ENCODE measurements at regions not wholly inside any gene's neighbourhood (a gene's known extent, or its start where the extent isn't known, plus 50 kb on each side); places are given as distances from the start of the nearest gene placed in this dataset.

GRCh38 chr12:15038137-15038536 is 65.3 kb downstream of the PDE6H start:
- DNase-seq (ENCODE audit: low spot score), result no peak
- H3K4me3 ChIP-seq (ENCODE audit: low read length in 2 of 2), result peak overlapping the region in 1 of 2 donors; percentile 49
- H3K4me2 ChIP-seq (ENCODE audit: insufficient read depth, low read length, poor library complexity, severe bottlenecking), result no peak overlapping the region
- no peaks in the 10 kb centered on the region for H3K79me1 ChIP-seq (ENCODE audit: low read depth, low read length)
- H3K27ac ChIP-seq (replicated peaks; ENCODE audit: low read length), result no peak overlapping the region
- H2AK5ac ChIP-seq (ENCODE audit: low read depth, low read length), result no peak overlapping the region
- peak overlapping the region; percentile 78 for H2BK5ac ChIP-seq (ENCODE audit: low read length)
- H2BK120ac ChIP-seq (ENCODE audit: low read depth, low read length), result no peak overlapping the region
- H3K4ac ChIP-seq (ENCODE audit: low read length), result no peak overlapping the region
- H3K36me3 ChIP-seq (replicated peaks in 1 of 2; ENCODE audit: control insufficient read depth in 2 of 2, insufficient read depth in 2 of 2, low read length in 2 of 2), result no peaks in the 10 kb centered on the region
- H3K23ac ChIP-seq (ENCODE audit: low read depth, low read length, poor library complexity), result no peak overlapping the region
- no peak overlapping the region for H3K14ac ChIP-seq (ENCODE audit: low read length)
- no CpG with 5 or more reads among the region's 4 CpGs for WGBS, 2 donors (ENCODE audit: extremely low coverage in 2 of 2, insufficient read length in 2 of 2, insufficient replicate concordance in 1 of 2)
- H3K4me1 ChIP-seq (ENCODE audit: control insufficient read depth in 2 of 2, insufficient read depth in 1 of 2, low read depth in 1 of 2, low read length in 2 of 2), result no peaks in the 10 kb centered on the region
- no peak overlapping the region for H2BK12ac ChIP-seq (ENCODE audit: low read length)
- no peak overlapping the region for H4K91ac ChIP-seq (ENCODE audit: low read depth, low read length, poor library complexity)
- no peaks in the 10 kb centered on the region for H3K27me3 ChIP-seq (ENCODE audit: control insufficient read depth in 3 of 3, insufficient read depth in 3 of 3, low read depth in 1 of 3, low read length in 3 of 3)
- H2AFZ ChIP-seq (ENCODE audit: low read length), result no peak overlapping the region
- H3K18ac ChIP-seq (ENCODE audit: low read length), result peak overlapping the region; percentile 19
- H4K8ac ChIP-seq (ENCODE audit: low read depth, low read length), result peak overlapping the region; percentile 20
- no peaks in the 10 kb centered on the region for H3K9me3 ChIP-seq (replicated peaks in 1 of 2; ENCODE audit: control insufficient read depth in 2 of 2, insufficient read depth in 1 of 2, low read depth in 1 of 2, low read length in 2 of 2)
- H3K9ac ChIP-seq (ENCODE audit: low read depth, low read length, poor library complexity), result no peak overlapping the region
- H2BK15ac ChIP-seq (ENCODE audit: low read length), result no peak overlapping the region

- no peak overlapping the region for H2AK5ac ChIP-seq (ENCODE audit: low read depth, low read length)
- no peak overlapping the region for H3K9ac ChIP-seq (ENCODE audit: low read depth, low read length, poor library complexity)
- no peaks in the 10 kb centered on the region for H3K79me1 ChIP-seq (ENCODE audit: low read depth, low read length)
- no peak overlapping the region for H4K91ac ChIP-seq (ENCODE audit: low read depth, low read length, poor library complexity)
- no CpG with 5 or more reads among the region's 1 CpG for WGBS, 2 donors (ENCODE audit: extremely low coverage in 2 of 2, insufficient read length in 2 of 2, insufficient replicate concordance in 1 of 2)
- no peak overlapping the region for H3K18ac ChIP-seq (ENCODE audit: low read length)
- no peak for DNase-seq (ENCODE audit: low spot score)
- no peak overlapping the region for H2BK120ac ChIP-seq (ENCODE audit: low read depth, low read length)
- no peaks in the 10 kb centered on the region for H3K4me1 ChIP-seq (ENCODE audit: control insufficient read depth in 2 of 2, insufficient read depth in 1 of 2, low read depth in 1 of 2, low read length in 2 of 2)
- no peak overlapping the region for H3K4me3 ChIP-seq (ENCODE audit: low read length in 2 of 2)
- no peak overlapping the region for H3K4me2 ChIP-seq (ENCODE audit: insufficient read depth, low read length, poor library complexity, severe bottlenecking)
- H3K36me3 ChIP-seq (replicated peaks in 1 of 2; ENCODE audit: control insufficient read depth in 2 of 2, insufficient read depth in 2 of 2, low read length in 2 of 2), result no peaks in the 10 kb centered on the region
- H2BK12ac ChIP-seq (ENCODE audit: low read length), result no peak overlapping the region
- no peaks in the 10 kb centered on the region for H3K27me3 ChIP-seq (ENCODE audit: control insufficient read depth in 3 of 3, insufficient read depth in 3 of 3, low read depth in 1 of 3, low read length in 3 of 3)
- no peak overlapping the region for H2BK5ac ChIP-seq (ENCODE audit: low read length)
- no peak overlapping the region for H3K27ac ChIP-seq (replicated peaks; ENCODE audit: low read length)
- no peak overlapping the region for H2AFZ ChIP-seq (ENCODE audit: low read length)
- no peak overlapping the region for H3K23ac ChIP-seq (ENCODE audit: low read depth, low read length, poor library complexity)
- H4K8ac ChIP-seq (ENCODE audit: low read depth, low read length), result no peak overlapping the region
- H3K4ac ChIP-seq (ENCODE audit: low read length), result no peak overlapping the region
- H3K9me3 ChIP-seq (replicated peaks in 1 of 2; ENCODE audit: control insufficient read depth in 2 of 2, insufficient read depth in 1 of 2, low read depth in 1 of 2, low read length in 2 of 2), result no peaks in the 10 kb centered on the region
- H2BK15ac ChIP-seq (ENCODE audit: low read length), result no peak overlapping the region
- H3K14ac ChIP-seq (ENCODE audit: low read length), result no peak overlapping the region
These were observed 71.6 kb downstream of the PDE6H start for GRCh38 chr12:15044471-15044870.

DNA sequence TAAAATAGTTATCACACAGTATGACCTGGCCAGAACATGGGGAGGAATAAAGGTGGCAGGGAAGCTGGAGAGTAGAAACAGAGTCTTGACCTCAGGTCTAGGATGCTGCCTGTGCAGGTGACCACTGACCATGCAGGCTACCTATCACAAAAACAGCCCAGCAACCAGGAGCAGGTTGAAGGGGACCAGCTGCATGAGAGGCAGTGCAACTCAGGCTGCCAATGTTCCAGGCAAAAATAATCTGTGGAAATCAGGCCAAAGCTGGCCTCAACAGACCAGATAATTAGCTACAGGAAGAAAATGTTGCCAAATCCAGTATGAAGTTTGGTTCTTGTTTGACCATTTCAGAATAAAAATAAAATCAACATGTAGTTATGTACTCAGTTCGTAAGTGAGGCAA is 72.6 kb downstream of the PDE6H start:
- Histone ChIP-seq H3K4me1 (ENCODE audit: control insufficient read depth in 2 of 2, insufficient read depth in 1 of 2, low read depth in 1 of 2, low read length in 2 of 2) (no peaks in the 10 kb centered on the region), H2BK12ac (ENCODE audit: low read length) (no peak overlapping the region), H3K4ac (ENCODE audit: low read length) (no peak overlapping the region), H2BK120ac (ENCODE audit: low read depth, low read length) (no peak overlapping the region), H2BK5ac (ENCODE audit: low read length) (no peak overlapping the region), H2BK15ac (ENCODE audit: low read length) (no peak overlapping the region), H3K14ac (ENCODE audit: low read length) (no peak overlapping the region), H4K8ac (ENCODE audit: low read depth, low read length) (no peak overlapping the region), H3K18ac (ENCODE audit: low read length) (no peak overlapping the region), H2AK5ac (ENCODE audit: low read depth, low read length) (no peak overlapping the region), H3K23ac (ENCODE audit: low read depth, low read length, poor library complexity) (no peak overlapping the region), H3K27me3 (ENCODE audit: control insufficient read depth in 3 of 3, insufficient read depth in 3 of 3, low read depth in 1 of 3, low read length in 3 of 3) (no peaks in the 10 kb centered on the region), H3K4me3 (ENCODE audit: low read length in 2 of 2) (no peak overlapping the region), H3K9me3 (replicated peaks in 1 of 2; ENCODE audit: control insufficient read depth in 2 of 2, insufficient read depth in 1 of 2, low read depth in 1 of 2, low read length in 2 of 2) (no peaks in the 10 kb centered on the region), H3K36me3 (replicated peaks in 1 of 2; ENCODE audit: control insufficient read depth in 2 of 2, insufficient read depth in 2 of 2, low read length in 2 of 2) (no peaks in the 10 kb centered on the region), H4K91ac (ENCODE audit: low read depth, low read length, poor library complexity) (no peak overlapping the region), H3K27ac (replicated peaks; ENCODE audit: low read length) (no peak overlapping the region), H3K4me2 (ENCODE audit: insufficient read depth, low read length, poor library complexity, severe bottlenecking) (no peak overlapping the region), H3K79me1 (ENCODE audit: low read depth, low read length) (no peaks in the 10 kb centered on the region), H2AFZ (ENCODE audit: low read length) (no peak overlapping the region), H3K9ac (ENCODE audit: low read depth, low read length, poor library complexity) (no peak overlapping the region)
- DNase-seq (ENCODE audit: low spot score), result no peak
- WGBS, 2 donors (ENCODE audit: extremely low coverage in 2 of 2, insufficient read length in 2 of 2, insufficient replicate concordance in 1 of 2), result no CpG with 5 or more reads among the region's 1 CpG

- Histone ChIP-seq H3K4ac (ENCODE audit: low read length) (no peak overlapping the region), H3K23ac (ENCODE audit: low read depth, low read length, poor library complexity) (no peak overlapping the region), H3K9me3 (replicated peaks in 1 of 2; ENCODE audit: control insufficient read depth in 2 of 2, insufficient read depth in 1 of 2, low read depth in 1 of 2, low read length in 2 of 2) (no peaks in the 10 kb centered on the region), H2BK120ac (ENCODE audit: low read depth, low read length) (no peak overlapping the region), H3K4me2 (ENCODE audit: insufficient read depth, low read length, poor library complexity, severe bottlenecking) (no peak overlapping the region), H2BK12ac (ENCODE audit: low read length) (no peak overlapping the region), H3K79me1 (ENCODE audit: low read depth, low read length) (no peaks in the 10 kb centered on the region), H3K9ac (ENCODE audit: low read depth, low read length, poor library complexity) (no peak overlapping the region), H4K8ac (ENCODE audit: low read depth, low read length) (no peak overlapping the region), H3K36me3 (replicated peaks in 1 of 2; ENCODE audit: control insufficient read depth in 2 of 2, insufficient read depth in 2 of 2, low read length in 2 of 2) (no peaks in the 10 kb centered on the region), H2AFZ (ENCODE audit: low read length) (no peak overlapping the region), H3K4me1 (ENCODE audit: control insufficient read depth in 2 of 2, insufficient read depth in 1 of 2, low read depth in 1 of 2, low read length in 2 of 2) (no peaks in the 10 kb centered on the region), H3K27ac (replicated peaks; ENCODE audit: low read length) (no peak overlapping the region), H2BK15ac (ENCODE audit: low read length) (no peak overlapping the region), H3K18ac (ENCODE audit: low read length) (no peak overlapping the region), H3K4me3 (ENCODE audit: low read length in 2 of 2) (no peak overlapping the region), H3K14ac (ENCODE audit: low read length) (no peak overlapping the region), H2AK5ac (ENCODE audit: low read depth, low read length) (no peak overlapping the region), H2BK5ac (ENCODE audit: low read length) (no peak overlapping the region), H3K27me3 (ENCODE audit: control insufficient read depth in 3 of 3, insufficient read depth in 3 of 3, low read depth in 1 of 3, low read length in 3 of 3) (no peaks in the 10 kb centered on the region), H4K91ac (ENCODE audit: low read depth, low read length, poor library complexity) (no peak overlapping the region)
- no peak for DNase-seq (ENCODE audit: low spot score)
- WGBS, 2 donors (ENCODE audit: extremely low coverage in 2 of 2, insufficient read length in 2 of 2, insufficient replicate concordance in 1 of 2), result no CpG with 5 or more reads among the region's 2 CpGs
These were observed 74.8 kb downstream of the PDE6H start for GRCh38 chr12:15047611-15048010.
